Glutamatergic neuron (in vitro differentiated cells): ENCODE measurements at regions not wholly inside any gene's neighbourhood (a gene's known extent, or its start where the extent isn't known, plus 50 kb on each side); places are given as distances from the start of the nearest gene placed in this dataset.

Experiments
- DNase-seq: peaks from one replicate; pipeline ENCODE4 v3.0.0; 2022
- H3K27ac Mint-ChIP-seq: one replicate; pipeline ENCODE4 v1.8.0; 2020; ENCODE audit warnings: mild to moderate bottlenecking, mixed read lengths, inconsistent platforms; ENCODE audit not compliant: unreplicated experiment
- H3K27me3 Mint-ChIP-seq: one replicate; pipeline ENCODE4 v1.8.0; 2020; ENCODE audit warnings: mild to moderate bottlenecking, moderate library complexity, mixed read lengths, inconsistent platforms; ENCODE audit not compliant: unreplicated experiment
- H3K36me3 Mint-ChIP-seq: one replicate; pipeline ENCODE4 v1.8.0; 2020; ENCODE audit warnings: mild to moderate bottlenecking, mixed read lengths, inconsistent platforms; ENCODE audit not compliant: unreplicated experiment
- H3K4me1 Mint-ChIP-seq: one replicate; pipeline ENCODE4 v1.8.0; 2020; ENCODE audit warnings: mild to moderate bottlenecking, low read depth, mixed read lengths, inconsistent platforms; ENCODE audit not compliant: unreplicated experiment
- H3K4me3 Mint-ChIP-seq: one replicate; pipeline ENCODE4 v1.8.0; 2020; ENCODE audit warnings: mild to moderate bottlenecking, mixed read lengths, inconsistent platforms; ENCODE audit not compliant: unreplicated experiment
- H3K9me3 Mint-ChIP-seq: one replicate; pipeline ENCODE4 v1.8.0; 2020; ENCODE audit warnings: mild to moderate bottlenecking, moderate library complexity, mixed read lengths, inconsistent platforms; ENCODE audit not compliant: unreplicated experiment
- CTCF ChIP-seq: fragments of 200-600 bp; sonication (generic); IDR thresholded peaks from one replicate; pipeline ENCODE4 v1.5.0; 2021; ENCODE audit not compliant: partially characterized antibody, unreplicated experiment

- no peaks in the 10 kb centered on the region for H3K9me3 Mint-ChIP-seq
- H3K27ac Mint-ChIP-seq = no peak overlapping the region
- H3K4me1 Mint-ChIP-seq = no peaks in the 10 kb centered on the region
- no peak overlapping the region for H3K4me3 Mint-ChIP-seq
- no peak for DNase-seq
- TF ChIP-seq CTCF = no peak
- H3K27me3 Mint-ChIP-seq = peaks cover 2% of the 10 kb centered on the region
- H3K36me3 Mint-ChIP-seq = no peaks in the 10 kb centered on the region
Measured at GRCh38 chr12:127613056-127613455, 653.9 kb upstream of the TMEM132C start.

- no peak for TF ChIP-seq CTCF
- Mint-ChIP-seq H3K4me3 (no peak overlapping the region), H3K27me3 (no peaks in the 10 kb centered on the region), H3K36me3 (no peaks in the 10 kb centered on the region), H3K27ac (peak overlapping the region; percentile 56), H3K4me1 (peaks cover 19% of the 10 kb centered on the region), H3K9me3 (peaks cover 3% of the 10 kb centered on the region)
- DNase-seq = no peak
Measured at GRCh38 chr12:127619869-127620734, 646.9 kb upstream of the TMEM132C start.

- H3K4me1 Mint-ChIP-seq = peaks cover 19% of the 10 kb centered on the region
- peak overlapping the region; percentile 56 for H3K27ac Mint-ChIP-seq
- no peaks in the 10 kb centered on the region for H3K27me3 Mint-ChIP-seq
- peaks cover 3% of the 10 kb centered on the region for H3K9me3 Mint-ChIP-seq
- H3K4me3 Mint-ChIP-seq = no peak overlapping the region
- no peak for TF ChIP-seq CTCF
- no peak for DNase-seq
- no peaks in the 10 kb centered on the region for H3K36me3 Mint-ChIP-seq
Measured at GRCh38 chr12:127620735-127621355, 646.1 kb upstream of the TMEM132C start.

GRCh38 chr12:127621366-127621765 lies 645.6 kb upstream of the TMEM132C start:
- DNase-seq = peak; percentile 35
- Mint-ChIP-seq H3K4me1 (peaks cover 19% of the 10 kb centered on the region), H3K36me3 (no peaks in the 10 kb centered on the region), H3K4me3 (peak overlapping the region; percentile 43), H3K27me3 (no peaks in the 10 kb centered on the region), H3K9me3 (peaks cover 3% of the 10 kb centered on the region), H3K27ac (peak overlapping the region; percentile 73)
- TF ChIP-seq CTCF = no peak

- Mint-ChIP-seq H3K4me3 (no peak overlapping the region), H3K27me3 (no peaks in the 10 kb centered on the region), H3K4me1 (peaks cover 23% of the 10 kb centered on the region), H3K27ac (no peak overlapping the region), H3K9me3 (peaks cover 3% of the 10 kb centered on the region), H3K36me3 (no peaks in the 10 kb centered on the region)
- no peak for DNase-seq
- no peak for TF ChIP-seq CTCF
Measured at GRCh38 chr12:127623362-127623761, 643.6 kb upstream of the TMEM132C start.
